GM18511 (cell line): ENCODE measurements at regions not wholly inside any gene's neighbourhood (a gene's known extent, or its start where the extent isn't known, plus 50 kb on each side); places are given as distances from the start of the nearest gene placed in this dataset.
"Not testable (repeated sequence)": the region's sequence is repeated elsewhere in the genome, so short reads cannot be mapped to it uniquely, and the experiment has no call there.

ENCODE experiments used
- ATAC-seq: cut with Tn5 transposase; IDR thresholded peaks from one replicate; pipeline ENCODE4 v1.9.1; 2021; ENCODE audit warnings: mild to moderate bottlenecking, moderate library complexity; ENCODE audit not compliant: unreplicated experiment

DNA sequence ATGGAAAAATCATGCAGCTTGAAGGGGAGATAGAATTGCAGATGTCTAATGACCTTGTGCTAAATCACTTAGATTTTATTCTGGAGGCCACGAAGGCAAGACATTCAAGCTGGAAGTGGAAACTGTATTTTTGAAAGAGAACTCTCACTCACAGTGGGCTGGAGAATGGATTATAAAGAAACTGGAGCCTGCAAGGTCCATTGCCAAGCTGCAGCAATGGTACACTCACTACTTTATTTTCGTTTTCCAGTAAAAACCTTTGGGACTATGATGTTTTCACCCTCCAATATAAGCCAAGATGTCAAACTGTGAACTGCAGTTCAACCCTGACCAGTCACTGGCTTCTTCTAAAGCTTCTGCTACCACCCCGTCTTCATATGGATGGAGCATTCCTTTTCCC is 62.0 kb downstream of the SKIDA1 start:
- ATAC-seq, result no peak

DNA sequence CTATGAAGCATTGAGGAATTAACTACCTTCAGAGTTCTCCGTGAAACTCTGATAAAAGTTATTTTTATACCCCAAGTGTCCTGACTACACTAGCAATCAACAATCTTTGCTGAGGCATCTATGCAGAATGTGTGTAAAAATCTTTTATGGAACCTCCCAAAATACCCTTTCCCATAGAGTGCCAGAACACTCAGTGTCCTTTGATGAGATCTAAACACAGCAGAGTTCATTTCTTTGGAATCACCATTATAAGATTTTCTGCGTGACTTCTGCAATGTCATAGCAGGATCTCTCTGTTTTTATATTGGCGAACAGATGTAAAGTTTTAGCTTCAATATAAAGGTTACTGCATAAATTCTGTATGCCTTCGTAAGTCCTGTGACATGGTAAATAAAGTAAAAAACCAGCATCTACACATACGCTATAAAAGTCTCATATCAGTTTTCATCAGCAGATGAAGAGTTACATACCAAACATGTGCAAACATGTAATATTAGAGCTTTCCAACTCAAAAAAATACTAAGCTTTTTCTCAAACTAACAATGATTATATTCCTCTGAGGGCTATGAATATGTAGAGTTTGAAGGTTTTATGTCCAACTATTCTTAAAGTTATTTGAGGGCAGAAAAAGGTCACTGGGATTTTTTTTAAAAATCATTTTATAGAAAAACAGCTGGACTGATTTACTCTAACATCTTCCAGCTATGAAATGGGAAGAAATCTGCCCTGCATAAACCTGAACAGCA is 67.2 kb downstream of the SKIDA1 start:
- no peak for ATAC-seq

- ATAC-seq, result no peak
Observed at GRCh38 chr10:21456160-21456559, 69.3 kb downstream of the SKIDA1 start.

DNA sequence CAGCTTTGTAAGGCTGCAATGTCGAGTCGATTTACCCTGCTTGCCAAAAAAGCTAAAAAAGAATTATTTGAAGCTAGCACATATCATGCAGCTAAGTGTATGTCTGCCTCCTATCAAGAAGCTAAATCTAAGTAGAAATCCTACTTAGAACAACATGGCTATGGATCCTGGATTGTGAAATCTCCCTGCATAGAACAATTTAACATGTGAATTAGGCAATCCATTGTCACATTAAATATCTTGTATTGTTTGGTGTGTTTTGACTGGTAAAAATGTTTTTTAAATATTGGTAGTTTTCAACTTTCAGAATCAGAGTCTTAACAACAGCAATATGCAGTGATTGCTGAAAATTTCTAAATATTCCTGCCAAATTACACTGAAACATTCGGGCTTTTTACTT is 73.3 kb downstream of the SKIDA1 start:
- no peak for ATAC-seq

GRCh38 chr10:21449288-21449966 is 76.1 kb downstream of the SKIDA1 start:
- peak; percentile 95 for ATAC-seq

DNA sequence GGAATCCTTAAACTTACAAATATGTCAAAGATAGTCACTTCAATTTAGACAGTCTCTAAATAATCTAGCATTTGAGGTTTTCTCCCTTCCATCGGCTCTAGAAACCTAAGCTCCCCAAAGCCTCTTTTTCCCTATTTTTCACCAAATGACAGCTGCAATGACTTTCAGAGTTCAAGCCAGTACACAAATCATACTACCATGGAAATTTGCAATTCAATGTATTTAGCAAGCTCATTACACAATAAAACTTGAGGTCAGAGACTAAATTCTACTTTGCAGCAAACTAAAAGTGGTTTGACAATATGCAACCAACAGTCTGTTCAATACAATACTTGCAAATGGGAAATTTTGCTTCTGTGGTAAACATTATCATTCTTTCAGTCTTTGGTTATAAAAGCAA is 80.3 kb downstream of the SKIDA1 start:
- no peak for ATAC-seq

GRCh38 chr10:21441625-21442024 is 83.9 kb downstream of the SKIDA1 start:
- ATAC-seq, result no peak

DNA sequence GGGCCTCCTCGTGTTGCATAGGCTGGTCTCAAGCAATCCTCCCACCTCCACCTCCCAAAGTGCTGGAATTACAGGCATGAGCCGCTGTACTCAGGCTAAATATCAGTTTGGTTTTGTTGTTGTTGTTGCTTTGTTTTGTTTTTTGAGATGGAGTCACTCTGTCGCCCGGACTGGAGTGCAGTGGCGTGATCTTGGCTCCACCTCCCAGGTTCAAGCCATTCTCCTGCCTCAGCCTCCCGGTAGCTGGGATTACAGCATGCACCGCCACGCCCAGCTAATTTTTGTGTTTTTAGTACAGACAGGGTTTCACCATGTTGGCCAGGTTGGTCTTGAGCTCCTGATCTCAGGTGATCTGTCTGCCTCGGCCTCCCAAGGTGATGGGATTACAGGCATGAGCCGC is 86.6 kb downstream of the SKIDA1 start:
- not testable (repeated sequence) for ATAC-seq

DNA sequence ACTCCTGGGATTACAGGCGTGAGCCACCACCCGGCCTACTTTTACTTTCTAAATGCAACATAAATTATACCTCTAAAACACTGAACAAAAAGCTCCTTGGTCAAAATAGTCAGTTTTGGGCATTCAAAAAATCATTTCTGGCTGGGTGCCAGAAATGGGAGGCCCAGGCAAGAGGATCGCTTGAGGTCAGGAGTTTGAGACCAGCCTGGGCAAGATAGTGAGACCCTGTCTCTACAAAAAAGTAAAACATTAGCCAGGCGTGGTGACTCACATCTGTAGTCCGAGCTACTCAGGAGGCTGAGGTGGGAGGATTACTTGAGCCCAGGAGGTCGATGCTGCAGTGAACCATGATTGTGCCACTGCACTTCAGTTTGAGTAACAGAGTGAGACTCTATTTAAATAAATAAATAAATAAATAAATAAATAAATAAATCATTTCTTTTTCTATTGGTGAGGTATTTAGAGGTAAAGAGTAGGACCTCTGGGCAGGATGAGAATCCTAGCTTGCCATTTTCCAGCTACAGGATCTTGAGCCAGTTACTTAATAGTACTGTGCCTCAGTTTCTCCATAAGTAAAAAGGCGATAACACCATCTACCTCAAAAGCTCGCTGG is 87.6 kb downstream of the SKIDA1 start:
- no peak for ATAC-seq

GRCh38 chr10:21432266-21432665 is 93.2 kb downstream of the SKIDA1 start:
- ATAC-seq, result no peak

- ATAC-seq, result no peak
Observed at GRCh38 chr10:21431799-21432198, 93.7 kb downstream of the SKIDA1 start.

GRCh38 chr10:21427804-21428481 is 97.5 kb downstream of the SKIDA1 start:
- peak; percentile 67 for ATAC-seq

- ATAC-seq, result no peak
Observed at GRCh38 chr10:21424459-21424861, 101.0 kb downstream of the SKIDA1 start.

DNA sequence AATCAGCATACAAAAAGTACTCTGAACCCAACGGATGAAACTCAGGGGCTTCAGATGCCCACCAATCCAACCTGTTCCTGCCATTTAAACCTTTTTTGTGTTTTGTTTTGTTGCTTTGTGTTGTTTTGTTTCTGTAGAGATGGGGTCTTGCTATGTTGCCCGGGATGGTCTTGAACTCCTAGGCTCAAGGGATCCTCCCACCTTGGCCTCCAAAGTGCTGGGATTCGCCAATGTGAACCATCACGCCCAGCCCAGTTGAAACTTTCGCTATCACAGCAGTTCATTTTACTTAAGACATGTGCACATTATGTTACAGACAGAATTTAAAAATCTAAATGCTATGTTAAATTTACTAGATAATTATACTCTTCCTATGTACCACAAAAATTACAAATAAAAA is 101.6 kb downstream of the SKIDA1 start:
- ATAC-seq, result no peak

- no peak for ATAC-seq
Observed at GRCh38 chr10:21423338-21423737, 102.1 kb downstream of the SKIDA1 start.

GRCh38 chr10:21421794-21422193 is 103.7 kb downstream of the SKIDA1 start:
- no peak for ATAC-seq

DNA sequence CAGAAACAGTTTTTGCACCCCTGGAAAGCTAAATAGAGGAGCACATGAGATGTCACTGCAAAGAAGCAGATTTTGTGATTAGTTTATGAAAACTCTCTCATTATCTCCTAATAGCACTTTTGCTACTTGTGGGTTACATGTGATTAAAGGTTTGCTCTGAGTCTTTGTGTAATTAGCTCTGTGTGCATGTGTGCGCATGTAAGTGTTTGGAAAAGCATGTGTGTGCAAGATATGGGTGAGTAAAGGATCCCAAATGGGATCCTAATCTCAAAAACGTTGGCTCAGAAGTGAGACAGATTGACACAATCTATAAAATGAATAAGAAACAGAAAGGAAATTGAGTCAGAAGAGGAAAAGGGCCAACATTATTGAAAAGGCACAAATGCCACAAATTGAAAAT is 104.5 kb downstream of the SKIDA1 start:
- ATAC-seq, result no peak

DNA sequence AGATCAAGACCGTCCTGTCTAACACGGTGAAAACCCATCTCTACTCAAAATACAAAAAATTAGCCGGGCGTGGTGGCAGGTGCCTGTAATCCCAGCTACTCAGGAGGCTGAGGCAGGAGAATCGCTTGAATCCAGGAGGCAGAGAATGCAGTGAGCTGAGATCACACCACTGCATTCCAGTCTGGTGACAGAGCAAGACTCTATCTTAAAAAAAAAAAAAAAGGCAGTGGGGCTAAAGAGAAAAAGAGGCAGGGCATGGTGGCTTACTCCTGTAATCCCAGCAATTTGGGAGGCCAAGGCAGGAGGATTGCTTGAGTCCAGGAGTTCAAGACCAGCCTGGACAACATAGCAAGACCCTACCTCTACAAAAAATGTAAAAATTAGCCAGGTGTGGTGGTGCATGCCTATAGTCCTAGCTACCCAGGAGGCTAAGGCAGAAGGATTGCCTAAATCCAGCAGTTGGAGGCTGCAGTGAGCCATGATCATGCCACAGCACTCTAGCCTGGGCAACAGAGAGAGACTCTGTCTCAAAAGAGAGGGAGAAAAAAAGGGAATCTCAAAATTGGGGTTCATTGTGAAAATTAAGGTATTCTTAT is 106.4 kb downstream of the SKIDA1 start:
- not testable (repeated sequence) for ATAC-seq

DNA sequence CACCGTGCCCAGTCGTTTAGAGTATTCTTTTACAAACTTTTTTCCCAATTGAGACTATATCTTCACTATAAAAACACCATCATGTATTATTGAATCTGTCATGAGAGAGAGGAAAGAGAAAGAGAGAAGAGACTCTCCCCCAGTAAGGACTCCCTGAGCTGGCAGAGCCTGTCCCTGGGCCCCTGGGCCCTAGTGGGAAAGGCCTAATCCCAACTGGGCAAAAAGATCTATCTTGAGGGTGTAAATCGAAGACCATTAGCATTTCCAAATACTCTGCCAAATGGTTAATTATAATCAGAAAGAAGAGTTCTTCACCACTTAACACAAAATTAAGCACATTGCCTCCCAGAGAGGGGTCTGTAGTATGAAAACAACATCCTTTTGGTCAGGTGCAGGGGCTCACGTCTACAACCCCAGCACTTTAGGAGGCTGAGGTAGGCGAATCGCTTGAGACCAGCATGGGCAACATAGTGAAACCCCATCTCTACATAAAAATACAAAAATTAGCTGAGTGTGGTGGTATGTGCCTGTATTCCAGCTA is 108.2 kb downstream of the SKIDA1 start:
- no peak for ATAC-seq

GRCh38 chr10:21413680-21414079 is 111.8 kb downstream of the SKIDA1 start:
- ATAC-seq, result no peak

GRCh38 chr10:21413268-21413667 is 112.2 kb downstream of the SKIDA1 start:
- no peak for ATAC-seq
